Neural cell (in vitro differentiated cells): ENCODE measurements at regions not wholly inside any gene's neighbourhood (a gene's known extent, or its start where the extent isn't known, plus 50 kb on each side); places are given as distances from the start of the nearest gene placed in this dataset.
"Not testable (repeated sequence)": the region's sequence is repeated elsewhere in the genome, so short reads cannot be mapped to it uniquely, and the experiment has no call there.

Source experiments
- H2AFZ ChIP-seq: fragments of 200-600, 300-800 bp; sonication (generic), shearing (Covaris generic); 2 replicates; pipeline ENCODE4 v1.6.0; 2014; ENCODE audit warnings: low read depth, mild to moderate bottlenecking, antibody characterized with exemption, low read length, moderate library complexity
- H3F3A ChIP-seq: fragments of 200-600 bp; shearing (Covaris generic); 2 replicates; pipeline ENCODE4 v1.6.1; 2016; ENCODE audit warnings: mild to moderate bottlenecking, moderate library complexity, mixed read lengths, antibody characterized with exemption, low read length; ENCODE audit not compliant: insufficient read depth, poor library complexity, severe bottlenecking
- H3K27ac ChIP-seq: fragments of 200-600, 300-800 bp; sonication (generic), shearing (Covaris generic); 2 replicates; pipeline ENCODE4 v1.5.1; 2014; ENCODE audit warnings: mild to moderate bottlenecking, low read length, moderate library complexity
- H3K27me3 ChIP-seq: fragments of 300-800, 200-600 bp; sonication (generic), shearing (Covaris generic); 2 replicates; pipeline ENCODE4 v1.6.0; 2014; ENCODE audit warnings: mild to moderate bottlenecking, low read depth, low read length, moderate library complexity; ENCODE audit not compliant: insufficient read depth
- H3K36me3 ChIP-seq: fragments of 300-800, 200-600 bp; sonication (generic), shearing (Covaris generic); 2 replicates; pipeline ENCODE4 v1.5.1; 2014; ENCODE audit warnings: mild to moderate bottlenecking, antibody characterized with exemption, low read length, moderate library complexity; ENCODE audit not compliant: insufficient read depth
- H3K4me2 ChIP-seq: fragments of 300-800, 200-600 bp; sonication (generic), shearing (Covaris generic); 2 replicates; pipeline ENCODE4 v1.6.0; 2014; ENCODE audit warnings: mild to moderate bottlenecking, low read length
- H3K4me3 ChIP-seq: fragments of 300-800, 200-600 bp; sonication (generic), shearing (Covaris generic); 2 replicates; pipeline ENCODE4 v1.5.1; 2014; ENCODE audit warnings: mild to moderate bottlenecking, low read length, moderate library complexity
- H3K79me2 ChIP-seq: fragments of 200-600 bp; shearing (Covaris generic); replicated peaks from 2 replicates; pipeline ENCODE4 v1.6.0; 2014; ENCODE audit warnings: mild to moderate bottlenecking, low read length, moderate library complexity; ENCODE audit not compliant: insufficient read depth
- H3K9ac ChIP-seq: fragments of 300-800, 200-600 bp; sonication (generic), shearing (Covaris generic); 2 replicates; pipeline ENCODE4 v1.6.1; 2016; ENCODE audit warnings: mild to moderate bottlenecking, low read length, mixed read lengths
- H3K9me2 ChIP-seq: fragments of 200-600 bp; shearing (Covaris generic); 2 replicates; pipeline ENCODE4 v1.6.1; 2016; ENCODE audit warnings: mild to moderate bottlenecking, low read length, mixed read lengths; ENCODE audit not compliant: insufficient read depth
- H3K9me3 ChIP-seq: fragments of 200-600, 300-800 bp; sonication (generic), shearing (Covaris generic); 2 replicates; pipeline ENCODE4 v1.6.1; 2016; ENCODE audit warnings: mild to moderate bottlenecking, mixed run types, low read length, moderate library complexity, mixed read lengths
- H4K20me1 ChIP-seq: fragments of 200-600 bp; shearing (Covaris generic); 2 replicates; pipeline ENCODE4 v1.6.1; 2016; ENCODE audit warnings: mild to moderate bottlenecking, mixed run types; ENCODE audit not compliant: insufficient read depth
- CTCF ChIP-seq: fragments of 450-650 bp; IDR thresholded peaks from 2 replicates; pipeline ENCODE4 v1.5.1; 2014; ENCODE audit warnings: antibody characterized with exemption, mild to moderate bottlenecking, moderate library complexity; ENCODE audit not compliant: poor library complexity, severe bottlenecking
- EP300 ChIP-seq: fragments of 450-650 bp; conservative IDR thresholded peaks from 2 replicates; pipeline ENCODE4 v1.6.1; 2014; ENCODE audit warnings: antibody characterized with exemption, mild to moderate bottlenecking, moderate library complexity; ENCODE audit not compliant: poor library complexity, severe bottlenecking
- EZH2 ChIP-seq: fragments of 200-600, 300-800 bp; shearing (Covaris generic), sonication (generic); IDR thresholded peaks from 2 replicates; pipeline ENCODE4 v1.6.1; 2014; ENCODE audit warnings: antibody characterized with exemption, low read length, borderline replicate concordance, mild to moderate bottlenecking; ENCODE audit not compliant: insufficient read depth, poor library complexity, severe bottlenecking
- MXI1 ChIP-seq: fragments of 450-650 bp; conservative IDR thresholded peaks from 2 replicates; pipeline ENCODE4 v1.6.1; 2014; ENCODE audit warnings: antibody characterized with exemption, mild to moderate bottlenecking; ENCODE audit not compliant: poor library complexity, severe bottlenecking
- POLR2AphosphoS5 ChIP-seq: IDR thresholded peaks from 2 replicates; pipeline ENCODE4 v1.6.1; 2012
- RAD21 ChIP-seq: fragments of 450-650 bp; conservative IDR thresholded peaks from 2 replicates; pipeline ENCODE4 v1.6.1; 2014; ENCODE audit warnings: antibody characterized with exemption, mild to moderate bottlenecking, moderate library complexity
- REST ChIP-seq: IDR thresholded peaks from 2 replicates; pipeline ENCODE4 v1.6.1; 2012; ENCODE audit warnings: borderline replicate concordance
- SMC3 ChIP-seq: fragments of 450-650 bp; conservative IDR thresholded peaks from 2 replicates; pipeline ENCODE4 v1.6.1; 2014; ENCODE audit warnings: antibody characterized with exemption, mild to moderate bottlenecking, moderate library complexity; ENCODE audit not compliant: poor library complexity
- TAF1 ChIP-seq: IDR thresholded peaks from 2 replicates; pipeline ENCODE4 v1.6.1; 2012; ENCODE audit warnings: low read depth

GRCh38 chr19:20444202-20444885, 121.2 kb downstream of the ZNF737 start:
- H3K9me2 ChIP-seq = no peaks in the 10 kb centered on the region
- no peak for TF ChIP-seq POLR2AphosphoS5
- TF ChIP-seq TAF1 = no peak
- no peak for TF ChIP-seq CTCF
- no peak for TF ChIP-seq MXI1
- TF ChIP-seq SMC3 = no peak
- no peak for TF ChIP-seq RAD21
- no peak for TF ChIP-seq EZH2
- no peak for TF ChIP-seq EP300
- no peak for TF ChIP-seq REST
- H3K4me2 ChIP-seq = no peak overlapping the region
- H3K9ac ChIP-seq = no peak overlapping the region
- H3F3A ChIP-seq = no peaks in the 10 kb centered on the region
- no peak overlapping the region for H3K27ac ChIP-seq
- no peak overlapping the region for H3K4me3 ChIP-seq
- H3K36me3 ChIP-seq = no peaks in the 10 kb centered on the region
- H3K9me3 ChIP-seq = no peaks in the 10 kb centered on the region
- no peak overlapping the region for H2AFZ ChIP-seq
- no peaks in the 10 kb centered on the region for H3K27me3 ChIP-seq
- no peaks in the 10 kb centered on the region for H3K79me2 ChIP-seq
- no peaks in the 10 kb centered on the region for H4K20me1 ChIP-seq

DNA sequence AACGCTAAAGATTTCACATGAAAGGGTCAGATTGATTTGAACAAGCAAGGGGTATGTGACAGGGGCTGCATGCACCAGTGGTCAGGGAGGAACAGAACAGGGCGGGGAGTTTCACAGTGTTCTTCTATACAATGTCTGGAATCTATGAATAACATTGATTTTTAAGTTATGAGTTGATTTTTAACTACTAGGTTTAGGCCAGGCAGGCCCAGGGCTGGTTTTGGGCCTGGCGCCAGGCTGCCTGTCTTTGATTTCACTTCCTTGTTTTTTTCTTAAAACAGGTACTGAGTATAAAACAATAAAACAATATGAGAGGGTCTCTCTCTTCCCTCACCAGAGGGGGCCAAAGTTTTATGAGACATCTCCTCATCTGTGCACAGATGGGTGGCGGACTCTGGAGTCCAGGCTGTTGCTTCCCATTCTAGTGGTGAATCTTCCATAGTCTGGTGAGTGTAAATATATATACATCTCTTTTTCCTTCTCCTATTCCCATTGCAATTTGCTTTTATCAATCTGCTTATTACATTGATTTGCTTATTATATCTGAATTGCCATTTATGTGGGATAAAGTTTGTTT, 133.2 kb downstream of the ZNF737 start:
- not testable (repeated sequence) for H3F3A ChIP-seq, H3K79me2 ChIP-seq, H3K36me3 ChIP-seq, H3K9ac ChIP-seq, H3K4me3 ChIP-seq, H3K9me2 ChIP-seq, H2AFZ ChIP-seq, H3K9me3 ChIP-seq, H4K20me1 ChIP-seq, H3K4me2 ChIP-seq, H3K27me3 ChIP-seq, H3K27ac ChIP-seq
